Fibroblast of pulmonary artery (primary cell): ENCODE measurements at regions not wholly inside any gene's neighbourhood (a gene's known extent, or its start where the extent isn't known, plus 50 kb on each side); places are given as distances from the start of the nearest gene placed in this dataset.
"Not testable (repeated sequence)": the region's sequence is repeated elsewhere in the genome, so short reads cannot be mapped to it uniquely, and the experiment has no call there.

Experiments
- DNase-seq: peaks from one replicate; pipeline ENCODE4 v3.0.0-alpha.2; 2010; ENCODE audit warnings: low read depth
- H3K4me3 ChIP-seq: replicated peaks from 2 replicates; pipeline ENCODE4 v1.5.1; 2011; ENCODE audit warnings: low read depth, mild to moderate bottlenecking, control low read depth, low read length, moderate library complexity
- TF ChIP-seq, protein P1 (sequence below): IDR thresholded peaks from 2 replicates; pipeline ENCODE4 v1.5.1; 2011; ENCODE audit warnings: mild to moderate bottlenecking, control low read depth, low read length, inconsistent platforms; ENCODE audit errors: missing control alignments

DNA sequence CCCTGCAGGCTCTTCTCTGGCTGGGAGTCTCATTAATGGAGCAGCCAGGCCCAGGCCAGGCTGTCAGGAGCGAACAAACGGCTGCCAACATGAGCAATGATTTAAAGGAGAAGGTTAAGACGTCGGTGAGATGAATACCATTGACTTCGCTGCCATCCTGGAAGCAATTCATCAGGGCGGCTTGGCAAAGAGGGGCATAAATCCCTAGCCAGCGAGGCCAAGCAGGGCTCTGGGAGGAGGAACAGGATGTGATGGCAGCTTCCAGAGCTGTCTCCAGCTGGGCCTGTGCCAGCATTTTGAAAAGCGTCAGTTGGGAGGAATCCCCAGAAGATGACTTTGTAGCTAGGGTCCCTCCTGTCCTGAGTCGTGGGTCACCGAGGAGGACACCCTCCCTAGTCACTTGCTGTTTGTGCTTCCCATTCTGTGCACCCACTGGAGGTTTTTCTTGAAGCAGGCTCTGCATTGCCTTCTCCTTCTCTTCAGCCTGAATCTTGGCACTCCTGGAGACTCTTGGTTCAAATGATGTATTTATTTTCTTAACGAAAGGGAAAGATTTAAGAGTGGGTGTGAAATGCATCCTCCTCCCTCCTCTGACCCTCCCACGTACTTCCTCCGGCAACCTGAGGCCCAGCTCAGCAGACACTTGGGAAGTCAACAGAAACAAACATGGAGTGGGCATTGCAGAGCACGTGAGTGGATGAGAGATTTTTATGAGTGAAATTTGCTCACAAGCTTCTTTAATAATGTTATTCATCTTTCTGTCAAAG lies 476.3 kb upstream of the CADM1 start:
- DNase-seq, result no peak
- no peak overlapping the region for H3K4me3 ChIP-seq
- TF ChIP-seq, protein P1, sequence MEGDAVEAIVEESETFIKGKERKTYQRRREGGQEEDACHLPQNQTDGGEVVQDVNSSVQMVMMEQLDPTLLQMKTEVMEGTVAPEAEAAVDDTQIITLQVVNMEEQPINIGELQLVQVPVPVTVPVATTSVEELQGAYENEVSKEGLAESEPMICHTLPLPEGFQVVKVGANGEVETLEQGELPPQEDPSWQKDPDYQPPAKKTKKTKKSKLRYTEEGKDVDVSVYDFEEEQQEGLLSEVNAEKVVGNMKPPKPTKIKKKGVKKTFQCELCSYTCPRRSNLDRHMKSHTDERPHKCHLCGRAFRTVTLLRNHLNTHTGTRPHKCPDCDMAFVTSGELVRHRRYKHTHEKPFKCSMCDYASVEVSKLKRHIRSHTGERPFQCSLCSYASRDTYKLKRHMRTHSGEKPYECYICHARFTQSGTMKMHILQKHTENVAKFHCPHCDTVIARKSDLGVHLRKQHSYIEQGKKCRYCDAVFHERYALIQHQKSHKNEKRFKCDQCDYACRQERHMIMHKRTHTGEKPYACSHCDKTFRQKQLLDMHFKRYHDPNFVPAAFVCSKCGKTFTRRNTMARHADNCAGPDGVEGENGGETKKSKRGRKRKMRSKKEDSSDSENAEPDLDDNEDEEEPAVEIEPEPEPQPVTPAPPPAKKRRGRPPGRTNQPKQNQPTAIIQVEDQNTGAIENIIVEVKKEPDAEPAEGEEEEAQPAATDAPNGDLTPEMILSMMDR, result no peak

DNA sequence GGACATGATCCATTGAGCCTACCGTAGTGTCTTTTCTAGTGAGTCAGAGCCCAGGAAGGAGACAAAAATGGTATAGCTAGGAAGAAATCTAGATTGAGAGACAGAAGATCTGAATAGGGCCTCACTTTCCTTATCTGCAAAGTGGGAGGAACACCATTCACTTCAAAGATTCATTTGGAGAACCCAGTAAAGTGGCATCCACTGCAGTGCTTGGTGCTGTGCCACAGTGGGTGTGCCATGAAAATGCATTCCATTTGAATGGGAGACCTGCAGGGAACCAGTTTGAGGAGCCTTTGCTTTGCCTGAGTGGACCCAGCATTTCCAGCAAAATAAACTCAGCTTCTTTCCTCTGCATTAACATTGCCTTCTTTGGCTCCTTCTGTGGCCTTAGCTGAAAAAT lies 470.5 kb upstream of the CADM1 start:
- H3K4me3 ChIP-seq, result no peak overlapping the region
- no peak for DNase-seq
- TF ChIP-seq, protein P1, result no peak

DNA sequence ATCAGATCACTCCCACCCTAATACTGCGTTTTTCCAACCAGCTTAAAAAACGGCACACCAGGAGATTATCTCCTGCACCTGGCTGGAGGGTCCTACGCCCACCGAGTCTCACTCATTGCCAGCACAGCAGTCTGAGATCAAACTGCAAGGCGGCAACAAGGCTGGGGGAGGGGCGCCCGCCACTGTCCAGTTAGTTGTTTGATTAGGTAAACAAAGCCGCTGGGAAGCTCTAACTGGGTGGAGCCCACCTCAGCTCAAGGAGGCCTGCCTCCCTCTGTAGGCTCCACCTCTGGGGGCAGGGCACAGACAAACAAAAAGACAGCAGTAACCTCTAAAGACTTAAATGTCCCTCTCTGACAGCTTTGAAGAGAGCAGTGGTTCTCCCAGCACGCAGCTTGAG lies 463.0 kb upstream of the CADM1 start:
- H3K4me3 ChIP-seq, DNase-seq: not testable (repeated sequence)

DNA sequence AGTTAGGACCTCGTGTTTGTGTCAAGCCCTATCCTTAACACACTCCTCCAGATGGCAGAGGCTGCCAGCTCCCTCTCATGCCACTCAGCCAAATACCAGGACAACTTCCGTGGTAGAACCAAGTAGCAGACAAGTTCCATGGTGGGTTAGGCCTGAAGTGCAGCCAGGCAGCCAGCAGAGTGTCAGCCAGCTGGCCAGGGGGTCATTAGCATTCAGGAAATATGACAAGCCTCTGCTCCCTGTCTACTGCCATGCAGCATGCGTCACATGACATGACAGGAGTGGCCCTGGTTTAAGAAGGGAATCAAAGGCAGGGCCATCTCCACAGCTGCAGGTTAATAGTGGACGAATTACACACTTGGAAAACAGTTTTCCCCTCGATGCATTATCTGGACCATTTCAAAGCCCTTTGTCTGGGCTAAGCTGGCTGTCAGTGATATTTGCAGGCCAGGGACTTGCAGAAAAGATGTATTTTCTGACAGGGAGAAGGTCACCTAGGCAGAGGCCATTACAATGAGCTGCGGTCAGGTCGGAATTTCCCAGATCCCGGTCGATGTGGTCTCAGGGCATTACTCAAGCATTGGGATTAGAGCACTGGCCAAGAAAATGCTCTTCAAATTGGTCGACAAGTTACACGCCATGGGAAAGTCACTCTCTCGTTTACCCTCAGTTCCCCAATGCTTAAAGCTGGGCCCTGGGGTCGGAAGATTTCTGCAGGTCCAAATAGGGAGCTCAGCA lies 461.7 kb upstream of the CADM1 start:
- no peak overlapping the region for H3K4me3 ChIP-seq
- TF ChIP-seq, protein P1, result no peak
- no peak for DNase-seq

DNA sequence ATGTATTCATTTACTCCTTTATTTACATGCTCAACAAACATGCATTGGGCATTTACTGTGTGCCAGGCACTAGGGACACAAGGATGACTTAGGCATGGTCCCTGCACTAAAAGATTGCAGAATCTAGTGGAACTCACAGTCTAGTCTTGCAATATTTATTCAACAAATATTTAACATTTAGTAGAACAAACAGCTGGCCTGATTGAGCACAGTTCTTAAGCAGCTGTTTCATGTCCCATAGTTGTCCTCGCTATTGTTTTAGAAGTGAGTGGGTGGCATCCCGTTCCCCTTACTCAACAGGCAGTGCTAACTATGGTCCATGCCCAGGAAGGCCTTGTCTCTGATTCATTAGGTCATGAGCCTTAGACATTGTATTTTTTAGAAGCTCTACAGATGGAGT lies 459.9 kb upstream of the CADM1 start:
- no peak overlapping the region for H3K4me3 ChIP-seq
- peak; percentile 78 for DNase-seq
- TF ChIP-seq, protein P1, result no peak

DNA sequence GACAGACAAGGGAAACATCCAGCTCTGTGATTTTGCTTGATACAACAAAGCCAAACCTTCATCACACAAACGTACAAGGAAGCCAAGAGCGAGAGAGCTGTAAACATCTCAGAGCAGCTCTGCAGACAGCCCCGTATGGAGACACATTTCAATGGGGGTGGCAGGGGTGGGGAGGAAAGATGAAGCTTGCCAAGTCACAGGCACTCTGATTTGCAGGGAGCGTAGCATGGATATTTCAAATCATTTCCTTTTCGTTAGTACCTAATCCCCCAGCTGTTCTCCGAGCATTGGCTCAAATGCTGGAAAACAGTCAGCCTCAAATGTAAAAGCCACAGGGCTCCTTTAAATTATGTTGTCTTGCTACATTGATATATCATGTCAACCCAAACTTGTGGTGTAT lies 458.9 kb upstream of the CADM1 start:
- TF ChIP-seq, protein P1, result no peak
- DNase-seq, result peak; percentile 49
- H3K4me3 ChIP-seq, result no peak overlapping the region

DNA sequence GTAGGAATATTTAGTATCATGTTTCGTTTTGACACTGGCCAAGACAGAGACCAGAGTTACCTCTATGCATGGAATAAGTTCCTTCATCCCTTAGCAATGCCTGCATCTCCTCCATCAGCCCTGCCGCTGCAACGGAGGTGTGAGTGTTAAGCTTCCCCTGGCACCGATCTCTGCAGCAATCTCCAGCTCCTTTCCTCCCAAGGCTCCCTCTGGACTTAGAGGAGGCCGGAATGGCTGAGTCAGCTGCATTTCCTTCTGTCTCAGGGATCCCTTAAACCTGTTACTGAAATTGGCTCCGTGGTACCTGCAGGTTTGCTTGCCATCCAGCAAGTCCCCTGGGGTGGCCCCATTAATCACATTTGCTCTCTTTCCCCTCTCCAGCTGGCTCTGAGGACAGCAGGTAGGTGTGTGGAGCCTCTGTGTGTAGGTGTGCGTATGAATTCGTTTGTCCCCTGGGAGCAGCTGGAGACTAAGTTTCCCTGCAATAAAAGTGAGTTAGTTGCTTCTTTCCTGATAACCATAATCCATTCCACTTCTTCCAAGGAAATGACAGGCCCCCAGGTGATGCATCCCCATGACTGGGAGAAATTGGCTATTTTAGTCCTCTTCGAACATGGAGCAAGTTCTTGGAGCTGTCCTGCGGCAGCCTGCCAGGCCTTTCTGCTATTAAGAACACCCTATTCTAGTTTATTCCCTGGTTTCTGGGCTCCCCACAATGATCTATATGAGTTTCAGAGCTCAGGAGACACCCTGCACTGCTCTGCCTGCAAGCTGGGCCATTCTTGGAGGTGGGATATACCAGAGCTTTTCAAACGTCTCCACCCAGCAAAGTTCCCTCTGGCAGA lies 457.2 kb upstream of the CADM1 start:
- TF ChIP-seq, protein P1, result no peak
- DNase-seq, result peak; percentile 19

More for the DNA sequence above, 457.2 kb upstream of the CADM1 start:
- no peak overlapping the region for H3K4me3 ChIP-seq
